Calu3 (cell line): ENCODE measurements at regions not wholly inside any gene's neighbourhood (a gene's known extent, or its start where the extent isn't known, plus 50 kb on each side); places are given as distances from the start of the nearest gene placed in this dataset.

Experiments used
- BruUV-seq: library from RNA; stranded (reverse); fragments of 400-500 nt; replicated peaks from 2 replicates; lab custom pipeline; 2021; lab: Mats Ljungman, UMichigan
- CTCF ChIA-PET: fragments of 300-600 bp; sonication (Branson Sonifier 250); formaldehyde crosslinking; loops from one replicate; lab custom pipeline; 2022; ENCODE audit warnings: antibody characterized with exemption; lab: Charles Lee
- DNase-seq: peaks from one replicate; pipeline ENCODE4 v3.0.0; 2022
- H3K27ac Mint-ChIP-seq: one replicate; pipeline ENCODE4 v1.8.0; 2022; ENCODE audit warnings: mixed read lengths; ENCODE audit not compliant: unreplicated experiment
- H3K27me3 Mint-ChIP-seq: one replicate; pipeline ENCODE4 v1.8.0; 2022; ENCODE audit warnings: mixed read lengths; ENCODE audit not compliant: unreplicated experiment
- H3K36me3 Mint-ChIP-seq: one replicate; pipeline ENCODE4 v1.8.0; 2022; ENCODE audit warnings: mild to moderate bottlenecking, moderate library complexity, mixed read lengths; ENCODE audit not compliant: insufficient read depth, unreplicated experiment
- H3K4me1 Mint-ChIP-seq: one replicate; pipeline ENCODE4 v1.8.0; 2022; ENCODE audit warnings: mild to moderate bottlenecking, low read depth, mixed read lengths; ENCODE audit not compliant: unreplicated experiment
- H3K4me3 Mint-ChIP-seq: one replicate; pipeline ENCODE4 v1.8.0; 2022; ENCODE audit warnings: mild to moderate bottlenecking, low read depth, moderate library complexity, mixed read lengths; ENCODE audit not compliant: unreplicated experiment
- H3K9me3 Mint-ChIP-seq: one replicate; pipeline ENCODE4 v1.8.0; 2022; ENCODE audit warnings: low read depth, mixed read lengths; ENCODE audit not compliant: unreplicated experiment
- CTCF ChIP-seq: fragments of 200-600 bp; IDR thresholded peaks from one replicate; pipeline ENCODE4 v1.8.0; 2022; ENCODE audit warnings: antibody characterized with exemption; ENCODE audit not compliant: unreplicated experiment
- intact Hi-C: fragments of 100-400 bp; cut with micrococcal nuclease; formaldehyde crosslinking; loops from one replicate; pipeline ENCODE4 v1.10.0; 2022; ENCODE audit not compliant: unreplicated experiment

DNA sequence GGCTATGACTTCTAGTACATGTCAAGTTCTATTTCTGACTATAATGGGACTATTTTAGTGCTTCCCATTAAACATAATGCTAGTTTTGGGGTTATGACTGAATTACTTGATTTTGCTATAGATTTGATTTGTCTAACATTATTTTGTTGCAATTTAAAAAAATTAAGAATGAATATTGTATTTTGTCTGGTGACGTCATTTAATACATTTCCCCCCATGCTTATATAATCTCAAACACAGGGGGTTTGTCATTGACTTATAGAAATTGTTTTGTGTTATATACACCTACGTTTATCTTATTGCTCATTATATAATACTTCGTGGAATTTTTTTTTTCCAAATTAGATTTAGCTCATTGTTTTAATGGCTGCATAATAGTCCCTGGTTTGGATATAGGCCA is 270.3 kb upstream of the VLDLR start:
- no peaks in the 10 kb centered on the region for H3K4me1 Mint-ChIP-seq
- CTCF ChIA-PET: no interaction called here
- DNase-seq: no peak
- no peak for TF ChIP-seq CTCF
- BruUV-seq: no TSS peak
- H3K36me3 Mint-ChIP-seq: no peaks in the 10 kb centered on the region
- H3K27me3 Mint-ChIP-seq: no peaks in the 10 kb centered on the region
- no peak overlapping the region for H3K27ac Mint-ChIP-seq
- intact Hi-C loops: no loop called here
- no peak overlapping the region for H3K4me3 Mint-ChIP-seq
- peaks cover 2% of the 10 kb centered on the region for H3K9me3 Mint-ChIP-seq

- intact Hi-C loops: no loop called here
- no TSS peak for BruUV-seq
- H3K36me3 Mint-ChIP-seq: no peaks in the 10 kb centered on the region
- H3K4me1 Mint-ChIP-seq: no peaks in the 10 kb centered on the region
- H3K27ac Mint-ChIP-seq: no peak overlapping the region
- no peaks in the 10 kb centered on the region for H3K9me3 Mint-ChIP-seq
- no peaks in the 10 kb centered on the region for H3K27me3 Mint-ChIP-seq
- H3K4me3 Mint-ChIP-seq: no peak overlapping the region
- no peak for DNase-seq
- no peak for TF ChIP-seq CTCF
- CTCF ChIA-PET: no interaction called here
These were observed 267.4 kb upstream of the VLDLR start for GRCh38 chr9:2354216-2354615.

- no TSS peak for BruUV-seq
- no peak for DNase-seq
- Mint-ChIP-seq H3K4me3 (no peak overlapping the region), H3K27me3 (no peaks in the 10 kb centered on the region), H3K4me1 (no peaks in the 10 kb centered on the region), H3K36me3 (no peaks in the 10 kb centered on the region), H3K27ac (no peak overlapping the region), H3K9me3 (no peaks in the 10 kb centered on the region)
- no peak for TF ChIP-seq CTCF
- intact Hi-C loops: no loop called here
- CTCF ChIA-PET: no interaction called here
These were observed 266.5 kb upstream of the VLDLR start for GRCh38 chr9:2354856-2355696.

GRCh38 chr9:2355697-2355983 is 265.9 kb upstream of the VLDLR start:
- no peaks in the 10 kb centered on the region for H3K4me1 Mint-ChIP-seq
- TF ChIP-seq CTCF: no peak
- no peak overlapping the region for H3K27ac Mint-ChIP-seq
- no peaks in the 10 kb centered on the region for H3K9me3 Mint-ChIP-seq
- H3K27me3 Mint-ChIP-seq: no peaks in the 10 kb centered on the region
- H3K4me3 Mint-ChIP-seq: no peak overlapping the region
- BruUV-seq: no TSS peak
- intact Hi-C loops: no loop called here
- H3K36me3 Mint-ChIP-seq: no peaks in the 10 kb centered on the region
- DNase-seq: no peak
- CTCF ChIA-PET: no interaction called here
